22Rv1 (cell line): ENCODE measurements at regions not wholly inside any gene's neighbourhood (a gene's known extent, or its start where the extent isn't known, plus 50 kb on each side); places are given as distances from the start of the nearest gene placed in this dataset.

Experiments
- H3K27ac ChIP-seq: fragments of 450-650 bp; 2 replicates; pipeline ENCODE4 v1.5.1; 2017
- ZFX ChIP-seq: fragments of 450-650 bp; IDR thresholded peaks from 2 replicates; pipeline ENCODE4 v1.6.1; 2017; ENCODE audit warnings: antibody characterized with exemption, borderline replicate concordance
- TF ChIP-seq, protein P1 (sequence below): fragments of 450-650 bp; IDR thresholded peaks from 2 replicates; pipeline ENCODE4 v1.5.1; 2017; ENCODE audit warnings: mild to moderate bottlenecking

GRCh38 chr11:109784536-109784935, 308.7 kb upstream of the ZC3H12C start:
- no peak overlapping the region for H3K27ac ChIP-seq
- TF ChIP-seq, protein P1, sequence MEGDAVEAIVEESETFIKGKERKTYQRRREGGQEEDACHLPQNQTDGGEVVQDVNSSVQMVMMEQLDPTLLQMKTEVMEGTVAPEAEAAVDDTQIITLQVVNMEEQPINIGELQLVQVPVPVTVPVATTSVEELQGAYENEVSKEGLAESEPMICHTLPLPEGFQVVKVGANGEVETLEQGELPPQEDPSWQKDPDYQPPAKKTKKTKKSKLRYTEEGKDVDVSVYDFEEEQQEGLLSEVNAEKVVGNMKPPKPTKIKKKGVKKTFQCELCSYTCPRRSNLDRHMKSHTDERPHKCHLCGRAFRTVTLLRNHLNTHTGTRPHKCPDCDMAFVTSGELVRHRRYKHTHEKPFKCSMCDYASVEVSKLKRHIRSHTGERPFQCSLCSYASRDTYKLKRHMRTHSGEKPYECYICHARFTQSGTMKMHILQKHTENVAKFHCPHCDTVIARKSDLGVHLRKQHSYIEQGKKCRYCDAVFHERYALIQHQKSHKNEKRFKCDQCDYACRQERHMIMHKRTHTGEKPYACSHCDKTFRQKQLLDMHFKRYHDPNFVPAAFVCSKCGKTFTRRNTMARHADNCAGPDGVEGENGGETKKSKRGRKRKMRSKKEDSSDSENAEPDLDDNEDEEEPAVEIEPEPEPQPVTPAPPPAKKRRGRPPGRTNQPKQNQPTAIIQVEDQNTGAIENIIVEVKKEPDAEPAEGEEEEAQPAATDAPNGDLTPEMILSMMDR: no peak
- TF ChIP-seq ZFX: no peak

- H3K27ac ChIP-seq: no peak overlapping the region
- TF ChIP-seq, protein P1: no peak
- no peak for TF ChIP-seq ZFX
Measured at GRCh38 chr11:109785198-109785597, 308.0 kb upstream of the ZC3H12C start.

DNA sequence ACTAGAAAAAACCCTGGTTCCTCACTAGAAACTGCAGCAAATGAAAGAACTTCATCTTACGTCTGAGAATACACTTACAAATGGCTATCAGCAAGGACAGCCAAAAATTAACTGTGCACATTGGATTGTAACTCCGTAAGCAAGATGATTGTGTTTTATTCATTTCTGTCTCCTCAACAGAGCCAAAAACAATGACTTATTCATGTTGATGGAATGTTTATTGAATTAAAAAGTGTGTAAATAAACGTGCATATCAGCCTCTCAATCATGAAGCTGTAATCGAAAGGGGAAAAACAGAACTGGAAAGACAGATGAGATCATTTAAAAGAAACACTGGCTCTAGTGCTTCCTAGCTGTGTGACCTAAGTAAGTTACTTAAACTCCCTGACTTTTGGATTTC, 307.5 kb upstream of the ZC3H12C start:
- H3K27ac ChIP-seq: no peak overlapping the region
- TF ChIP-seq ZFX: no peak
- TF ChIP-seq, protein P1: no peak

GRCh38 chr11:109788948-109789490, 304.2 kb upstream of the ZC3H12C start:
- TF ChIP-seq ZFX: no peak
- TF ChIP-seq, protein P1: no peak
- no peak overlapping the region for H3K27ac ChIP-seq

DNA sequence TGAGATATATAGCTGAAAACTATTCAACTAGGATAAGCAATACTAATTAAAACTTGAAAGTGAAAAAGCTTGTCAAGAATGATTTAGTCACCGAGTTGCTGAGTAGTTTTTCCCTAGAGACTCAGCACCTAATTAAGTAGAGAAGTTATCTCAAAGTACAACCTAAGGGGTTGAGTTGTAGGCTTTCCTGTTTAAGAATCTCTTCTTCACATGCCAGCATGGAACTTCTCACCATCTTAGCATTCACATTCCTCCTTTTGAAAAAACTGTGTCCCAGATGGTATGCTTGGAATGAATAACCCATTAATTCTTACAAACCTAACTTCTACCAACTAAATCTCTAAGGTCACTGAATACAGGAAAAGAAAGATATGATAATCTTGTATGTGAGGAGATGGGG, 303.3 kb upstream of the ZC3H12C start:
- no peak overlapping the region for H3K27ac ChIP-seq

DNA sequence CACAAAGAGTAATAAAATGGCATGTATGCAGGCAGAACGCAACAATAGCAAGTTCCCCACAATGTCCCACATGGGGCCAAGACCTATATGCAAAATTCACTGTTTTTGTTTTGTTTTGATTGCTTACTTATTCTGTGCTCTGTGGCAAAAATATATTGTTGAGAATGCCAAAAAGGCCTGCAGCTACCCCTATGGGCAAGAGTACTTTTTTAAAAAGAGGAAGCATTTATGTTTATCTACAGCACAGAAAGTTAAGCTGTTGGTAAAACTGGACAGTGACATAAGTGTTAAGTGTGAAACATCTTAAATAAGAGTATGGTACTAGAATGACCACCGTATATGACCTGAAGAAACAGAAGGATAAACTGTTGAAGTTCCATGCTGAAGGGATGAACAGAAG, 301.9 kb upstream of the ZC3H12C start:
- H3K27ac ChIP-seq: no peak overlapping the region
- no peak for TF ChIP-seq ZFX
- TF ChIP-seq, protein P1: no peak

More for the DNA sequence above, 303.3 kb upstream of the ZC3H12C start:
- no peak for TF ChIP-seq ZFX
- TF ChIP-seq, protein P1: no peak

DNA sequence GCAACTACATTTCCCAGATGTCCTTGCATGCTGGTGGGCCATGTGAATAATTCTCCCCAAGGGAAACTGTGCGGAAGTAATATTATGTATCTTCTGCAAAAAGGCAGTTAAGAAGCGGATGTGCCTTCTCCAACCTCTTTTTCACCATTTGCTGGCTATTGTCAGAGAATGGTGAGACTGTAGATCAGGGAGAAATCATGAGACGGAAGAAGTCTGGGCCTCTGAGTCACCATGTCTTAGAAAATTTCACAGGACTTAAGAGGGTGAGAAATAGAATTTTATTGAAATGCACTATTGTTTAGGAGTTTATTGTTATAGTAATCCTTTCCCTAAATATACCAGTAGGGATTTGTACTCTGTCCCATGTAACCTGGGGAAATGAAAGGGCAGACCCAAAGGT, 298.7 kb upstream of the ZC3H12C start:
- no peak overlapping the region for H3K27ac ChIP-seq
- no peak for TF ChIP-seq ZFX
- TF ChIP-seq, protein P1: no peak
